AG08395 (cell line): ENCODE measurements at regions not wholly inside any gene's neighbourhood (a gene's known extent, or its start where the extent isn't known, plus 50 kb on each side); places are given as distances from the start of the nearest gene placed in this dataset.
"Not testable (repeated sequence)": the region's sequence is repeated elsewhere in the genome, so short reads cannot be mapped to it uniquely, and the experiment has no call there.

ENCODE experiments used
- DNase-seq: peaks from one replicate; pipeline ENCODE4 v3.0.0; 2012; ENCODE audit warnings: mixed read lengths, low spot score

DNA sequence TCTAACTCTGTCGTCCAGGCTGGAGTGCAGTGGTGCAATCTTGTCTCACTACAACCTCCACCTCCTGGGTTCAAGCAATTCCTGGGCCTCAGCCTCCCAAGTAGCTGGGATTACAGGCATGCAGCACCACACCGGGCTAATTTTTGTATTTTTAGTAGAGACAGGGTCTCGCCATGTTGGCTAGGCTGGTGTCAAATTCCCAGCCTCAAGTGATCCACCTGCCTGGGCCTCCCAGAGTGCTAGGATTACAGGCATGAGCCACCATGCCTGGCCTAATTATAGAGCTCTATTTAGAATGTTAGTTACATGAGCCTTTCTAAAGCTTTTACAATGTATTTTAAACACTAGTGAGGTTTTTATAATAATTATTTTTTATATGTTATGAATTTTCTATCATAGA, 1346.4 kb downstream of the TECRL start:
- DNase-seq: not testable (repeated sequence)

DNA sequence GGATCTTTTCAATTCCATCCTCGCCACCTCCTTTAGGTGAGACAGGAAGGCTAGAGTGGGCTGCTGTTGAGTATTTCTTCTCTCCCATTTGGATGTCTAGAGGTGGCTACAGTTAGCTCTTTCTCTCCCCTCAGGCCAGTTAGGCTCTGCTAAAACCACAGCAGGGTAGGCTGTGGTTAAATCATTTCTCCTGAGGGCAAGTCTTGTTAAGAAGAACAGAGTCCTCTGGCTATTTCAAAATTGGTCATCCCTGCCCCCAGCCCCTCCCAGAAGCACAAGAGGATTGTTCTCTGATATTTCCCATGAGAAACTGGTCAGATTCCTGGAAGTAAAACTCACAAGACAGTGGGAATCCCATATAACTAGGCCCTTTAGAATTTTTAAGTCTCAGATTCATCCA, 1359.5 kb downstream of the TECRL start:
- no peak for DNase-seq

DNA sequence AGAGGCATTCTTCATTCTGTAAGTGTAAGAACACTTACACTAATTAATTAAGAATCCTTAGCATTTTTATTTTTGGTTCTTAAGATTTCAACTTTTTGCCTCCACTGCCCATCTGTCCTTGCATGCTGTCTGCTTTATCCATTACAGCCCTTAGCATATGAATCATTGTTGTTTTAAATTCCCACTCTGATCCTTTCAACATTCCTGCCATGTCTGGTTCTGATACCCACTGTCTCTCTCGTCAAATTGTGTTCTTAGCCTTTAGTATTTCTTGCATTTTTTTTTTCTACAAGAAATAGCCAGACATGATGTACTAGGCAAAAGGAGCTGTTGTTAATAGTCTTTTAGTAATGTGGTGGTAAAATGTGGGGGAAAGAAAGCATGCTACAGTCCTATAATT, 1360.0 kb downstream of the TECRL start:
- DNase-seq: no peak

DNA sequence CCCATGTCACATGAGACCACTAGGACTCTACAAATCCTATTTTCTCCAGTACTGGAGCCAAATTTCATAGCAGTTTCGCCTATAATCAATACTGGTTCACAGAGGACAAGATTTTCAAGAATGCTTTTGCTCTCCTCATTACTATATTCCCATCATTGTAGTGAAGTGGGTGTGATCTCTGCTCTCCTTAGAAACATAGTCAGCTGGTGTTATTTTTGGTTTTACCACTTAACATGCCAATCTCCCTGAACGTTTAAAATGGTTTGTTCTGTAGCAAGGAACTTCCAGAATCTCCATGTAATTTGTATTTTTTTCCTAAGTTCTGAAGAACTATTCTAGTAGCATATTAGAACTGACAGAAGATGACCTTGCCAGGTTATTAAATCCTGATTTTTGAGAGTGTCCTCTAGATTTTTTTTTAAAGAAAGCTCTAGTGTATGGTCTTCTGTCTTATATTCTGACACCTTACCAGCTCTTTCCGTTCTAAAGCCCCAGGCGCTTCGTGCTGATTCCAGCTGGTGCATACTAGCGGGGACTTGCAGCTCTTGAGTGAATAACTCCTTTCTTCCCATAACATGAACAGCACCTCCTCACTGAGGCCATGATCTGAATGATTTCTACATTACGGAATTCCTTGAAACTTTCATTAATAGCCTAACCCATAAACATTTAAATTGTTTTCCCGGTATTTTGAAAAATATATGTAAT, 1372.9 kb downstream of the TECRL start:
- no peak for DNase-seq

DNA sequence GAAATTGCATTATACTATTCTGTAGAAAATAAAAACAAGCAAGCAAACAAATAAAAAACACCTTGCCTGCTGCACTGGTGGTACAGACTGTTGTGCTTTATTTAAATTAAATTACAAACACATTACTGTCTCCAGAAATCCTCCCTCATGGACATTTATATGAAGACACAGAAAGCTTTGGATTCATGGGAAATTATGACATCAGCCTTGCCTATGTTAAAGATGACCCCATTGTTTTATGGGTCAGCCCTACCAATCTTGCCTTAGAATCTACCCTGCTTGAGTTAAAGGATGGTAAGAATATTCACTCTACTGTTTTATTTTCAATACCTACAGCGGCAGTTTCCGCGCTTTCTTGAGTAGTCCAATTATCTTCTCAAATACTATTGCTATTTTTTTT, 1379.9 kb downstream of the TECRL start:
- no peak for DNase-seq

DNA sequence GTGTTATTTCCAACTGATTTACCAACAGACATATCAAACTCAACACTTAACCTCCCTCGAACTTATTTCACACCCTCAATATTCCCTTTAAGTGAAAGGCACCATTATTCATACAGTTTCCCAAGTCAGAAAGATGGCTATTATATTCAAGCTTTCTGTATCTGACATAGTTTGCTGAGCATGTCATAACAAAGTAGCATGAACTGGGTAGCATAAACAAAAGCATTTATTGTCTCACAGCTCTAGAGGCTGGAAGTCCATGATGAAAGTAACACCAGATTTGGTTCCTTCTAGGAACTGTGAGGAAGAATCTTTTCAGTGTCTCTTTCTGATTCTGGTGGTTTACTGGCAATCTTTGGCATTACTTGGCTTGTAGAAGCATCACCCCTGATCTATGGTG, 1388.6 kb downstream of the TECRL start:
- DNase-seq: no peak

DNA sequence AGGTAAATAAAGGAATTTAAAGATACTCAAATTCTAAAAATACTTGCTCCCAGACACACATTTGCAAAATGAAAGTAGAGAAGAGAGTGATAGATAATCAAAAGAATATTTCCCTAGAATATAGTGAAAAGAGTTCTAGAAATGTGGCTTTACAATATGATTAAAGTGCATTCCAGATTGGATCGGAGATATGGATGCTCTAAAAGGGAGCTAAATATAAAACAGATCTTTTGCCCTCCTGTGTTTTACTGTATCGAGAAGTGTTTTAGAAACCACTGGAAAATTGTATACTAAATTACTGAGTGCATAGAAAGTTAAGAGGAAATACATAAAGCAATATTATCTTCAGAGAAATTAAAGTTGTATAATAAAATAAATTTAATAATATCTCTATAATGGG, 1392.0 kb downstream of the TECRL start:
- DNase-seq: no peak

DNA sequence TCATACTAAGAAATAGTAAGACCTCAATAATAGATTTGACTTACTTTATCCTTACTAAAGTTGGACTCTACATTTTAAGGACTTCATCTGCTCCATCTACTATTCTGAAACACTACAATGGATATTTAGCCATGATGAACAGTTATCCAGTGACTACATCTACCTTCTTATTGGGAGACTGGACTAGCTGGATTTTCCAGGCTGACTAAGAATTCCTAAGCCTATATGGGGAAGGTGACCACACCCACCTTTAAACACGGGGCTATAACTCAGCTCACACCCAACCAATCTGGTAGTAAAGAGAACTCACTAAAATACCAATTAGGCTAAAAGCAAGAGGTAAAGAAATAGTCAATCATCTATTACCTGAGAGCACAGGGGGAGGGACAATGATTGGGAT, 1438.4 kb downstream of the TECRL start:
- no peak for DNase-seq

DNA sequence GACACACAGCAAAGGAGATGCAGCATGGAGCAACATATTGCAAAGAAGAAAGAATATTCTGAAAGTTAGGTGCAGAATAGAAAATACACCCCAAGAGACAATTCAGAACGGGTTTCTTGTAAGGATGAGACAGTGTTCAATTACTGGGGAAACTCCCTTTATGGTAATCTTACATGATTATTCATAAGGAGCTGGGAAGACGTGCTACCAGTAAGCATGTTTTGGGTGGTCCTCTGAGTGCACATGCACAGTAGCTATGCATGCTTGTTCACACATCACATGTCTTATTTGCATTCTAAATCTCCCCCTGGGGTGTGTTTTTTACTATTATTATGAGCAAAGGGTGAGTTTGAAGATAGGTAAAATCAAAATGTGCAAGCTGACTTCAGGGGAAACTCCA, 1448.8 kb downstream of the TECRL start:
- no peak for DNase-seq

DNA sequence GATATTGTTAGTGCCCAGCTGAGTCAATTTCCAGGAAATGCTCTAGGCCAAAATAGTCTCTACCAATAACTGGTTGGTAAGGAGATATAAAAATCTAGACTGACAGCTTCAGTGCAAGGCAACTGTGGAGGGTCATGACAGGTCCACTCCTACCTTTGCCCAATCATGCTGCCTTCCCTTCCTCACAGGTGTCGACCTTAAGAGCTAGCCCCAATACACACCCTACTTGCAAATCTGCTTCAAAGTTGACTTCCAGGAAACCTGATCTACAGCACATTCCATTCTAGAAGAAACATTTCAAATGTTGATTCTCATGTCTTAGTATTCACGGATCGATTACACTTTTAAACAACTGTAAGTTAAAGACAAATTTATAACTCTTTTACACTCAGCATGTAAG, 1455.5 kb downstream of the TECRL start:
- no peak for DNase-seq

DNA sequence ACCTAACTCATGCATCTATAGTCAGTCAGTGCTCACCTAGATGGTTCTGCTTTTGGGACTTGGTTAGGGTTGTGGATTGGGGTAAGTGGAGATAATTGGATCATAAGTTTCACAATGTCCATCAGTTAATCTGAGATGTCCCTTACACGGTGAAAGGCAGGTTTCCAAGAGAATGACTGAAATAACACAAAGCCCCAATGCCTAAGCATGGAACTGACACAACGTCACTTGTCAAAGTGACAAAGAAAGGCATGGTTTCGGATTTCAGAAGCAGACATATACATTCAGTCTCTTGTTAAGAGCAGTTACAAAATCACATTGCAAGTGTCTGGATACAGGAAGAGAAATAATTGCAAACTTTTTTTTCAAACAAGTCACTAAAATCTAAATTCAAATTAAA, 1456.9 kb downstream of the TECRL start:
- no peak for DNase-seq

DNA sequence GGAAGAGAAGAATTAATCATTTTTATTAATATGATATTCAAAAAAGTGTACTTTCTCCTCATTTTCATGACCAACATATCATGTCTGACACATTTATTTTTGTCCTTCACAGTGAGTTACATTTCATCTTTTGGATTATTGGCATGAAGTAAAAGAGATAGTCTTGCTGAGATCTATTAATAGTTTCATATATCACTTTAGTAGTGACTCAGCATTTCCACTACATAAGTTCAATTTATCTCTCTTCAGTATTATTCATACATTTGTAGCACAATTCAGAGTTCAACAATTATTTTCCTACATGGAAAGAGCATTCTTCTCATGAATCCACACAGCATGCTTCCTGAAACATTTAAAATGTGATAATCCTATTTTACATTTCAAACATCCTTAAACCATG, 1461.1 kb downstream of the TECRL start:
- no peak for DNase-seq

DNA sequence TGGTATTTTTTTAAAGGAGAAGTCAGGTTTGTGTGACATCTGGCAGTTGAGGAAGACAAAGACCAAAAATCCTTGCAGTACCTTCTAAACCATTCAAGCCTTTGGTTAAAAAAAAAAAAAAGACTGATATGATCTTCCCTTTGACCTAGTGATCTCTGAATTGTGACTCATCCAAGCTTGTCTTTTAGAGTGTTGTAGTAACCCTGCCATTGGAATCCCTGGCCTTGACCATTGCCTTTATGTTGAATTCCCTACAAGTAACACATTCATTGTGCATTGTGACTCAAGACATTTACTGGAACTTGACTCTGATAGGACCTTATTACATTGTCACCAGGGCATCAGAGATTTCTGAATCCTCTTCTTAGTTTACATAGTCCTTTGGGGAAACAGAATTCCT, 1469.0 kb downstream of the TECRL start:
- no peak for DNase-seq

DNA sequence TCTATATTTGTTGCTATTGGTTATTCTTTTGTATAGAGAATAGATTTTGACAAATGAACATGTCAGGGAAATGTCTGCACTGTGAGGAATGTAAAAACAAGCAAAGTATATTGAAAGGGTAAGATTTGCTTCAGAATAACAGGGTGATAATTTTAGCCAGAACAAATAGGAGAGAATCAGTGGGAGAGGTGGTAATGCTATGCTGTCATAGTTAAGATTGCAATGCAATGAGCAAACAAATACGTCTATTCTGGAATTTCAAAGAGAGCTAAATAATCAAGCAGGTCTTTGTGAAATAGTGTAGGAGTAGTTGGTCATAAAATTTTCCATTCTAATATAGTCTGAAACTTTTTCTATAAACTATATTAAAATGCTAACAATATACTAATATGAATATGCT, 1478.4 kb downstream of the TECRL start:
- no peak for DNase-seq

DNA sequence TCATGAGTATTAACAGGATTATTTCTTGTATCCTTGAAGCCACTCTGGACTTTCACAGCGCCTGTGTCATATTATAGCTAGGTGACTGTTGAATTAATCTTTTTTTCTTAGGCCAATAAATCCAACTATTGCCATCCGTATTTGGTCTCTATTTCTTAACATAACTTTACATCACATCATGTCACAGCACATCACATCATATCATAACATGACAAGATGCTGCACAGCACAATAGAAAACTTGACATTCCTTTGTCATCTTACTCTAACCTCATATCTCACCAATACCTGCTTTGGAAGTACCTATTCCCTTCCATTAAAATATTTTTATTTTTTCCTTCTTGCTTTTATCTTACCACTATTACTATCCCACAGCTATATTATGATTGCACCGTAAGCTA, 1480.8 kb downstream of the TECRL start:
- DNase-seq: no peak

DNA sequence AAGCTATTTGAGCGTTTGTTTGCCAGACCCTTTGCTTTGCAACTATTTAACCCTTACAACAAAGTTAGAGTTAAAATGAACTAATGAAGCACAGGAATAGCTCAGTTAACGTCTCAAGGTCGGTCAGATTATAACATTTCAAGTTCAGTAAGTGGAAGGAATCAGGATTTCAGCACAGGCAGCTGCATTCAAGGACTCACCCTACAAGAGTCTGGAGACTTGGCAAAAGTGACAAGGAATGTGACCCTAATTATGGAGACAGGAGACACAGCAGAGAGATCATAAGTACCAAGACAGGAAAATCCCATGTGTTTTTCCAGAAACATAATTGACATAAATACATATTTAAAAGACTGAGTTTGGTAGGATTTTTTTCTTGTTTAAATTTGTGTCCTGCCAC, 1481.7 kb downstream of the TECRL start:
- no peak for DNase-seq

DNA sequence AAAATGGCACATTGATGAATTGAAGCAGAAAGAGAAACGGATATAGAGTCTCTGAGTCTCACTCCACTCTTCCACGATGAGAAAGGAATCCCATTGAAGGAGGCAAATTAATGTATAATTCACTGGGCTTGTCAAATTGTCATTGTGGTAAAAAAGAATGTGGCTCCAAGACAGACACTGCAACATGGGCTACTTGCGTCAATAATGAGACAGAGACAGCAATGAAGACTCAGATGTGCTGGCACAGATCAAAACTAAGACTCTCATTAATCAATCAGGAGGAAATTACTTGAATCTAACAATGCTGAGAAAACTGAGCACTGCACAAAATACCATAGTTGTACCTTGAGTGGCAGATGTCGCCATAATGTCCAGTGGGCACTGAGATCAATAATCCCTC, 1485.5 kb downstream of the TECRL start:
- no peak for DNase-seq

DNA sequence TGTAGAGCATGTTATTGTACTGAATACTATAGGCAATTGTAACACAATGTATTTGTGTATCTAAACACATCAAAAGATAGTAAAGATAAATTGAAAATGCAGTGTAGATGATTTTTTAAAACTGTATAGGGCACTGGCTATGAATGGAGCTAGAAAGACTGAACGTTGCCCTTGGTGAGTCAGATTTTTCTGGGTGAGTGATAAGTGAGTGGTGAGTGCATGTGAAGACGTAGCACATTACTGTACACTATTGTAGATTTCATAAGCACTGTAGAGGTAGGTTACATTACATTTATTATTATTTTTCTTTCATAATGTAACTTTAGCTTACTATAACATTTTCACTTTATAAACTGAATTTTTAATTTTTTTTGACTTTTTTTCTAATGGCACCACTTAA, 1491.6 kb downstream of the TECRL start:
- DNase-seq: no peak

DNA sequence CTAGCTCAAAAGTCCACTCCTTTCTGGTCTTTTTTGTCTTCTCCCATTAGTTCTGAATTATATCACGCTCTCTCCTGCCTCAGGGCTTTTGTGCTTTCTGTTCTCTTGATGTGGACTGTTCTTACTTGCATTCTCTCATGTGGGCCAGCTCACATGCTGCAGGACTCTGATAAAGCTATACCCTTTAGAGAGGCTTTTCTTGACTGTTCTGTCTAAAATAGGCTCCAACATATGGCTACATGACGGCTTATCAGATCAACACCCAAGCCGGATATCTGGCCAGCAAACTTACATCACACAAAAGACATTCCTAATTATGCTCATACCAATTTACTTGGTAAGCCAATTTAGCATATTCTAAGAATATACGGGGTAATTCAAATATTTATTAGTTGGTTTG, 1494.5 kb downstream of the TECRL start:
- DNase-seq: no peak

DNA sequence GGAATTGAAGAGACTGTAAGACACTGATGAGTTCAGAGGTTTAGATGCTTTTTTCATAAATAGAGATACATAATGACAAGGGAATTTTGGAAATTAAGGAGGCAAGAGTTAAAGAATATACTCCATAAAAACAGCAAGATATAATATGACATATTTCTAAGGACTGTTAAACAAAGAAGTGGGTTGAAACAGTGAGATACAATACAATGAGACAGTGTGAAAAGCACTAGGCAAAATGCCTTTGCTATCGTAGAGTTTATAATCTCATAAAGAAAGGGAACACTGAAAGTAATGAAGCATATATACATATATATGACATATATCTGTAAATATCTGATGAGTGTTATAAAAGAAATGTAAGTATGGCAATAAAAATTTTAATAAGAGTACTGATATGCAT, 1496.2 kb downstream of the TECRL start:
- no peak for DNase-seq

DNA sequence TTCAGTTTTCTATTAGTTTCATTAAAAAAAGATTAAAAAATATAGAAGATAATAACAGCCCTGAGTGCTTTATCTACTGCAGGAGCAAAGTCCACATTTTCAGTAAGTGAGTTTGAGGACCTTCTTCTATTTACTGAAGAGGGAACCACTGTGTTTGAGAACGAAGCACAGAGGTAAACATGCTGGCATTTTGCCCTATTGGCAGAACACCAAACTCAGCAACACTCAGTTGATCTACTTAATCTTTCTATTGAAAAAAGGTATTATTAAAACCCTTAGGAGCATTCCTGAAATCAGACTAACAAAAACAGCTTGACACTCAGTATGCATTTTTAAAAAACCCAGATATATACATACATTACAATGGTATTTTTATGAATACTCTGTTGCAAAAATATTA, 1496.7 kb downstream of the TECRL start:
- DNase-seq: no peak

DNA sequence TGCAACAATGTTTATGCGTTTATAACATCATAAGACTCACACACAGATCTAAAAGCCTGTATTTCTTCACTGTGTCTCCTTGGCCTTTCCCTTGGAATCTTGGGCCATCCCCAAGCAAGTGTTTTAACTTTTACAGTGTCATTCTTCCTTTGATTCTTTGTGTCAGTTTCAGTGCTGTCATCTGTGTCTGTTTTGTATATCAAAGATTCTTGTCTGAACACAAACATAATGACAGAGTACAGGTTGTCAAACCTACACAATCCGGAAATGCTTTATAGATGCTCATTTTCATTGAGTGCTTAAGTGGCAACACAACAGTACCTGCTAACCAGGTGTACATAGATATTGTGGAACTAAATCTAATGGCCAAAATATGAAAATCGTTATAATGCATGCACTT, 1500.0 kb downstream of the TECRL start:
- DNase-seq: no peak

DNA sequence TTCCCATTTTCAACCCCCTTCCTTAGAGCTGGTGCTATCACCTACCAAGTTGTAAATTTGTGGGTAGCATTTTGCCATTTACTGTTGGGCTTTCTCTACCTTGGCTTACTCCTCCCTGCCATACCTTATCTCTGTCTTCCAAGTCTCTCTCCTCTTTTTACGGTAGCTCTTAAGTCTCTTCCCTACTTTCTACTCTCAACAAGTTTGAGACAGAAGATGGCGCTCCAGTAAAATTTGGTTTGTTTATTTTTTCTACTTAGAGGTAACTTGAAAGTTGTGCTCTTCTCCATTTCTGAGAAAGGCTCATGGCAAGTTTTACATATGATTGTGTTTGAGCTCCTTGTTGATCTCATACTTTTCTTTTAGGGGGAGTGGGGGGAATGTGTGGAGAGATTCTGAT, 1508.1 kb downstream of the TECRL start:
- DNase-seq: no peak

DNA sequence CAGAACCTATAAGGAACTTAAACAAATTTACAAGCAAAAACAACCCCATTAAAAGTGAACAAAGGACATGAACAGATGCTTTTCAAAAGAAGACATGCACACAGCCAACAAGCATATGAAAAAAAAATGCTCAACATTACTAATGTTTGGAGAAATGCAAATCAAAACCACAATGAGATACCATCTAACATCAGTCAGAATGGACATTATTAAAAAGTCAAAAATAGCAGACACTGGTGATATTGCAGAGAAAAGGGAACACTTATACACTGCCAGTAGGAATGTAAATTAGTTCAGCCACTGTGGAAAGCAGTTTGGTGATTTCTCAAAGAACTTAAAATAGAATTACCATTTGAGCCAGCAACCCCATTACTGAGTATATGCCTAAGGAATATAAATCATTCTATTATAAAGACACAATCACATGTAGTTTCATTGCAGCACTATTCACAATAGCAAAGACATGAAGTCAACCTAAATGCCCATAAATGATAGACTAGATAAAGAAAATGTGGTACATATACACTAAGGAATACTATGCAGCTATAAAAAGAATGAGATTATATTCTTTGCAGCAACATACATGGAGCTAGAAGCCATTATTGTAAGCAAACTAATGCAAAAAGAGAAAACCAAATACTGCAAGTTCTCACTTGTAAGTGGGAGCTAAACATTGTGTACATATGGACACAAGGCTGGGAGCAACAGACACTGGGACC, 1509.4 kb downstream of the TECRL start:
- DNase-seq: no peak
